ENCODE measurements at regions not wholly inside any gene's neighbourhood (a gene's known extent, or its start where the extent isn't known, plus 50 kb on each side); places are given as distances from the start of the nearest gene placed in this dataset.

GRCh38 chr9:11320989-11321388, 708.2 kb upstream of the PTPRD start:
- DNase-seq (ENCODE audit: low spot score) = no peak

- DNase-seq (ENCODE audit: low spot score) = no peak
Observed at GRCh38 chr9:11323457-11323856, 710.7 kb upstream of the PTPRD start.

- DNase-seq (ENCODE audit: low spot score) = no peak
Observed at GRCh38 chr9:11326231-11326630, 713.4 kb upstream of the PTPRD start.

- no peak for DNase-seq (ENCODE audit: low spot score)
Observed at GRCh38 chr9:11328326-11328725, 715.5 kb upstream of the PTPRD start.

- no peak for DNase-seq (ENCODE audit: low spot score)
Observed at GRCh38 chr9:11335011-11335410, 722.2 kb upstream of the PTPRD start.

DNA sequence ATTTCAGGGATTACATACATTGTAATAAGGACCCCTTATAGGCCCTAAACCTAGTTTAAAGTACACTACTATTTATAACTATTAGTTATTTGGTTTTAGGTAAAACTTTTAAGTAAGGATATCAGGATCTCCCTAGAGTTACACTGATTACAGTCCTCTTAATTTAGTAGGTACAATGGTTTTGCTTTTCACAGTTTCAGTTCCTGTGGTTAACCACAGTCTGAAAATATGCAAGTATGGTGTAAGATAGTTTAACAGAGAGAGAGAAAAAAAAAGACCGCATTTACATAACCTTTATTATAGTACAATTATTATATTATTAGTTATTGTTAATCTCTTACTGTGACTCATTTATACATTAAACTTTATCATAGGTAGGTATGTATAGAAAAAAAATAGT, 725.3 kb upstream of the PTPRD start:
- DNase-seq (ENCODE audit: low spot score) = no peak

- DNase-seq (ENCODE audit: low spot score) = no peak
Observed at GRCh38 chr9:11340654-11341053, 727.9 kb upstream of the PTPRD start.

GRCh38 chr9:11347437-11347836, 734.6 kb upstream of the PTPRD start:
- DNase-seq (ENCODE audit: low spot score) = no peak

DNA sequence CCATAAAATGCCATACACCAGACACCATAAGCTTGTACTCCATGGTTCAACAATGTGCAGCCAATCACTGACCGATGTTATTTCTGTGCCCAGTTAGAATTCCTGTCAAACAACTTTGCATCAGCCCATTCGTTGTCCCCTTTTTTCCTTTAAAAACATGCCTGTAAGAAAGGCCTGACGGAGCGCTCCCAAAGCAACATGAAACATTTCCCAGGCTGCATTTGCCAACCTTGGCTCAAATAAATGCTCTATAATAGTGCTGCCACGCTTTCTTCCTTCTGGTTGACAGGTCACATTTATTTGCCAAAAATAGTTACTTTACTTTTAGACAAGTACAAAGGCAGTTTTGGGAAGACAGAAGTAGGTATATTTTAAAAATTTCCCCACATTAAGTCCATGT, 735.6 kb upstream of the PTPRD start:
- DNase-seq (ENCODE audit: low spot score) = no peak

- no peak for DNase-seq (ENCODE audit: low spot score)
Observed at GRCh38 chr9:11349187-11349586, 736.4 kb upstream of the PTPRD start.

DNA sequence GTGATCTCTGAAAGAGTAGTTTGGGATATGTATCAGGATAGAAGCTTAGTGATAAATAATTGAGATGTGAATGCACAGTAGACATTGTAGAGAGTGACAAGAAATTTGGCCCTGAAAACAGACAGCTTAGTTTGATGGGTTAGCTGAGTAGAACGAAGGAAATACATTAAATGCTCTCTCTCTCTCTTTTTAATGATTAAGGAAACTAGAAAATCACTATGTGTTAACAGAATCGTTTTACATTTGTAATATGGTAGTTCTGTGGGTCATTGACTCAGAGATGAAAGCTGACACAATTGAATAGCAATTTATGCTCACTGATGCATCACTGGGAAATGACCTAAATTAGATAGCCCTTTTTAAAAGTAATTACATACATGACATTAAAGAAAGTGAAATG, 739.8 kb upstream of the PTPRD start:
- DNase-seq (ENCODE audit: low spot score) = no peak

GRCh38 chr9:11356067-11356466, 743.3 kb upstream of the PTPRD start:
- DNase-seq (ENCODE audit: low spot score) = no peak

DNA sequence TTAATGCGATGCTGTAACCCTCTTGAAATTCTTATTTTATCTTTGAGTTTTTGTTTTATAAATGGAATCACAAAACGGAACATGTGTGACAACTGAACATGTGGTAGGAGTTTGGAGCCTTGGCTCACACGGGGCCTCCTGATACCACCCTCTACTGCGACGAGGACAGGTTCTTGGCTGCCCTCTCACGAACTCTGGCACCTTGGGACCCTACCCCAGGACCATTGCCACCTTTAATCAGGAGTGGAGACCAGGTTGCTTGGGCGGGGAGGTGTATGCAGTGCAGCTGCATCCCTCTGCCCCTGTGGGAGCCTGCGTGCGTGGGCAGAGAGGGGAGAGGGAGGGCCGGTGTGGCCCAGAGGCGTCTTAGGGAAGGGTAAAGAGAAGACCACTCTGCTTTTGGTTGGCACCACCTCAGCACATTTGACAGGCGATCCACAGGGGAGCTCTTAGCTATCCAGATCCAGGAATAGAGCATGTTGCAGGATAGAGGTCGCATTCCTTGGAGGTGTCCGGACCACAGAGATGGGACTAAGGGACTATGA, 753.9 kb upstream of the PTPRD start:
- no peak for DNase-seq (ENCODE audit: low spot score)

DNA sequence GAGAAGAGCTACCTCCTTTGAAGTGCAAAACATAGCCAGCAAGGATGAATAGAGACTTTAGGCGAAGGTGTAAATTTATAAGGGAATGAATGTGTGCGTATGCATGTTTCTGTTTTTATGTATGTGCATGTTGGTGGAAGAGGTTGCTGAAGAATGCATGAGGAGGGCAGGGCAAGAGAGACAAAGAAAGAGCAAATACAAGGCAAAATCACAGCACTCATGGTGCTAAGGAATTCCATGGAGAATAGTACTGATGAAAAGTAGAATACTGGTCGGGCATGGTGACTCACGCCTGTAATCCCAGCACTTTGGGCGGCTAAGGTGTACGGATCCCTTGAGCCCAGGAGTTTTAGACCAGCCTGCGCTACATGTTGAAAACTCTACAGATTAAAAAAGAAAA, 762.1 kb upstream of the PTPRD start:
- DNase-seq (ENCODE audit: low spot score) = no peak

DNA sequence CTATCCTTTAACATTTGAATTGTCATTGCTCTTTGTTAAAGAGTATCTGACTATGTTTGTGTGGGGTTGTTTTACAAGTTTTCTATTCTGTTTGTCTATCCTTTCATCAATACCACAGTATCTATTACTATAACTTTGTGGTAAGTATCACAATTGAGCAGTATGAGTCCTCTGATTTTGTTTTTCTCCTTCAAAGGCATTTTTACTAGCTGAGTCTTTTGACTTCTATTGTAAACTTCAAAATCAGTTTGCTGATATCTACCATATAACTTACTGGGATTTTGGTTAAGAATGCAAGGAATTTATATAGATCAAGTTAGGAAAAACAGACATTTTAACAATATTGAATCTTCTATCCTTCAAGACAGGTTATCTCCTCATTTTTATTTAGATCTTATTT, 789.8 kb upstream of the PTPRD start:
- DNase-seq (ENCODE audit: low spot score) = no peak

- DNase-seq (ENCODE audit: low spot score) = no peak
Observed at GRCh38 chr9:11414241-11414640, 801.4 kb upstream of the PTPRD start.

GRCh38 chr9:11417782-11418181, 805.0 kb upstream of the PTPRD start:
- no peak for DNase-seq (ENCODE audit: low spot score)

- no peak for DNase-seq (ENCODE audit: low spot score)
Observed at GRCh38 chr9:11431490-11431889, 818.7 kb upstream of the PTPRD start.

GRCh38 chr9:11432361-11432760, 819.6 kb upstream of the PTPRD start:
- no peak for DNase-seq (ENCODE audit: low spot score)

GRCh38 chr9:11443631-11444030, 830.8 kb upstream of the PTPRD start:
- no peak for DNase-seq (ENCODE audit: low spot score)

- DNase-seq (ENCODE audit: low spot score) = no peak
Observed at GRCh38 chr9:11457825-11458790, 845.3 kb upstream of the PTPRD start.

GRCh38 chr9:11469745-11470144, 856.9 kb upstream of the PTPRD start:
- no peak for DNase-seq (ENCODE audit: low spot score)

GRCh38 chr9:11471321-11471720, 858.5 kb upstream of the PTPRD start:
- no peak for DNase-seq (ENCODE audit: low spot score)

- DNase-seq (ENCODE audit: low spot score) = no peak
Observed at GRCh38 chr9:11500780-11501179, 888.0 kb upstream of the PTPRD start.
